ENCODE measurements at regions not wholly inside any gene's neighbourhood (a gene's known extent, or its start where the extent isn't known, plus 50 kb on each side); places are given as distances from the start of the nearest gene placed in this dataset.

GRCh38 chr1:174075245-174075692, 53.1 kb upstream of the RC3H1 start:
- Histone ChIP-seq H4K20me1 (ENCODE audit: control insufficient read depth, insufficient read depth, insufficient read length) (no peaks in the 10 kb centered on the region), H3K4me2 (ENCODE audit: insufficient read depth, insufficient read length, low read length) (no peak overlapping the region), H3K4me1 (ENCODE audit: insufficient read depth, low read length) (no peaks in the 10 kb centered on the region), H3K14ac (ENCODE audit: insufficient read depth, low read length) (no peak overlapping the region), H3K27ac (ENCODE audit: insufficient read length, low read depth, low read length) (no peak overlapping the region), H2BK12ac (ENCODE audit: insufficient read length, low read depth, low read length) (no peak overlapping the region), H3K23ac (ENCODE audit: insufficient read length, low read depth, low read length) (no peak overlapping the region), H3K23me2 (ENCODE audit: insufficient read length, low read depth, low read length, poor library complexity, severe bottlenecking) (no peaks in the 10 kb centered on the region), H3K9me3 (ENCODE audit: control insufficient read depth, low read depth, low read length) (no peaks in the 10 kb centered on the region), H3K18ac (ENCODE audit: insufficient read length, low read depth, low read length) (no peak overlapping the region), H3T11ph (ENCODE audit: low read length) (no peak overlapping the region), H2BK20ac (ENCODE audit: low read depth, low read length, poor library complexity, severe bottlenecking) (no peak overlapping the region), H3K9ac (ENCODE audit: extremely low read depth, insufficient read length, low read length) (no peak overlapping the region), H3K79me2 (ENCODE audit: insufficient read depth, low read length) (no peaks in the 10 kb centered on the region), H3K56ac (ENCODE audit: insufficient read length, low read depth, low read length) (no peak overlapping the region), H3K27me3 (ENCODE audit: insufficient read depth, low read length) (no peaks in the 10 kb centered on the region), H4K5ac (ENCODE audit: insufficient read length, low read depth, low read length) (no peak overlapping the region), H2AK5ac (ENCODE audit: insufficient read length, low read length) (no peak overlapping the region), H4K91ac (ENCODE audit: insufficient read length, low read depth, low read length) (no peak overlapping the region), H3K79me1 (ENCODE audit: insufficient read depth, low read depth, low read length, poor library complexity, severe bottlenecking) (no peaks in the 10 kb centered on the region), H2BK120ac (ENCODE audit: low read depth, low read length, poor library complexity, severe bottlenecking) (no peak overlapping the region), H2BK15ac (ENCODE audit: low read depth, low read length) (no peak overlapping the region), H4K8ac (replicated peaks; ENCODE audit: insufficient read length, low read depth, low read length) (no peak overlapping the region), H3K4ac (ENCODE audit: low read depth, low read length) (no peak overlapping the region), H2AFZ (ENCODE audit: low read length) (no peak overlapping the region), H2BK5ac (ENCODE audit: insufficient read length, low read length) (no peak overlapping the region)
- WGBS (ENCODE audit: extremely low coverage, insufficient read length, low lambda C conversion rate): no CpG with 5 or more reads among the region's 2 CpGs
- Mint-ChIP-seq H3K27ac (no peak overlapping the region), H3K4me3 (no peak overlapping the region), H3K4me1 (peaks cover 9 to 19% of the 10 kb centered on the region in 2 experiments), H3K27me3 (ENCODE audit: low read depth) (no peaks in the 10 kb centered on the region), H3K9me3 (no peaks in the 10 kb centered on the region; a peak in 2 of 5 replicates), H3K36me3 (ENCODE audit: insufficient read depth in 1 of 3, low read depth in 3 of 3) (no peaks in the 10 kb centered on the region)
- TF ChIP-seq CTCF (conservative IDR thresholded peaks at IDR 0.05): no peak
- no peak for DNase-seq

Data from H9 (cell line).